WTC11 (cell line): ENCODE measurements at regions not wholly inside any gene's neighbourhood (a gene's known extent, or its start where the extent isn't known, plus 50 kb on each side); places are given as distances from the start of the nearest gene placed in this dataset.

Experiments
- ATF1 ChIP-seq: sonication (generic); formaldehyde crosslinking; IDR thresholded peaks from 2 replicates; pipeline ENCODE4 v1.8.1; 2023; ENCODE audit warnings: mild to moderate bottlenecking, moderate library complexity, missing genetic modification reagents
- EMX1 ChIP-seq: fragments of 250-450 bp; sonication (Bioruptor Pico); IDR thresholded peaks from 2 replicates; pipeline ENCODE4 v1.8.0; 2021; ENCODE audit warnings: mild to moderate bottlenecking
- NFYB ChIP-seq: sonication (generic); formaldehyde crosslinking; conservative IDR thresholded peaks from 2 replicates; pipeline ENCODE4 v1.8.0; 2022; ENCODE audit warnings: low read depth, missing genetic modification reagents
- NR2C2 ChIP-seq: sonication (generic); formaldehyde crosslinking; IDR thresholded peaks from 2 replicates; pipeline ENCODE4 v1.8.0; 2022; ENCODE audit warnings: mild to moderate bottlenecking, missing genetic modification reagents
- TF ChIP-seq, protein P1 (sequence below): fragments of 200-600 bp; IDR thresholded peaks from 2 replicates; pipeline ENCODE4 v1.8.0; 2022; ENCODE audit warnings: antibody characterized with exemption
- TF ChIP-seq, protein P2 (sequence below): sonication (generic); formaldehyde crosslinking; IDR thresholded peaks from 2 replicates; pipeline ENCODE4 v1.8.0; 2022; ENCODE audit warnings: mild to moderate bottlenecking, missing genetic modification reagents
- TF ChIP-seq, protein P3 (sequence below): sonication (generic); formaldehyde crosslinking; IDR thresholded peaks from 2 replicates; pipeline ENCODE4 v1.8.1; 2023; ENCODE audit warnings: mild to moderate bottlenecking, missing genetic modification reagents, moderate library complexity
- TF ChIP-seq, protein P4 (sequence below): sonication (generic); formaldehyde crosslinking; IDR thresholded peaks from 2 replicates; pipeline ENCODE4 v1.8.0; 2022; ENCODE audit warnings: mild to moderate bottlenecking, missing genetic modification reagents
- TF ChIP-seq, protein P5 (sequence below): sonication (generic); formaldehyde crosslinking; IDR thresholded peaks from 2 replicates; pipeline ENCODE4 v1.8.1; 2022; ENCODE audit warnings: low read depth, missing genetic modification reagents, borderline replicate concordance
- TF ChIP-seq, protein P6 (sequence below): sonication (generic); formaldehyde crosslinking; IDR thresholded peaks from 2 replicates; pipeline ENCODE4 v1.8.1; 2022; ENCODE audit warnings: missing genetic modification reagents, borderline replicate concordance
- TF ChIP-seq, protein P7 (sequence below): sonication (generic); formaldehyde crosslinking; IDR thresholded peaks from 2 replicates; pipeline ENCODE4 v1.8.1; 2023; ENCODE audit warnings: mild to moderate bottlenecking, missing genetic modification reagents, moderate library complexity

DNA sequence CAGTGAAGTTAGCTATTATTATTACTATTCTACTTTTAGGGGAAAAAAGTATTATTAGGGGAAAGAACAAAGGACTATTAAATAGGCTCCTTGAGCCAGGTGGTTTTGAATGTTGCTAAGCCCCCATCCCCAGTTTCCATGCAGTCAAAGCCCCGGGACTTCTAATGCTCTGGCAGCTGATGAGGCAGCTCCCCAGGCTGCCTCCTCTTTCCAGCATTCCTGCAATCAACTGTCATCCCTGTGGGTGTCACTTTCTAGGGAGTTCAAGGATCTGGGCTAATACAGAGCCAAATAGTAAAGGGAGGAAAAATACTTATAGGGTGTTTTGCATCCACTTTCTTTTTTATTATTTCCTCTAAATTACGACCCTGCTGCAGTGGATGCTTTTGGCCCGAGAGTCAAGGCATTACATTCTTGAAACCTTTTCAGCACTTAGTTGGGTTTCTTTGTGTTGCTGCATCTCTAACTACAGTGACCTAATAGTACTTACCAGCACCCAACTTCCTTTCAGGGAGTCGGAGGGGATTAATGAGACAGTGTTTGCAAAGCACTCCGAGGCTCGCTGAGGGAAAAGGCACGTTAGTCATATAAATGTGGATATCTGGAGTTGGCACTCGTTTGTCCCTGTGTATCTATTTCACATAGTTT lies 303.9 kb upstream of the MAP3K7 start:
- TF ChIP-seq, protein P1, sequence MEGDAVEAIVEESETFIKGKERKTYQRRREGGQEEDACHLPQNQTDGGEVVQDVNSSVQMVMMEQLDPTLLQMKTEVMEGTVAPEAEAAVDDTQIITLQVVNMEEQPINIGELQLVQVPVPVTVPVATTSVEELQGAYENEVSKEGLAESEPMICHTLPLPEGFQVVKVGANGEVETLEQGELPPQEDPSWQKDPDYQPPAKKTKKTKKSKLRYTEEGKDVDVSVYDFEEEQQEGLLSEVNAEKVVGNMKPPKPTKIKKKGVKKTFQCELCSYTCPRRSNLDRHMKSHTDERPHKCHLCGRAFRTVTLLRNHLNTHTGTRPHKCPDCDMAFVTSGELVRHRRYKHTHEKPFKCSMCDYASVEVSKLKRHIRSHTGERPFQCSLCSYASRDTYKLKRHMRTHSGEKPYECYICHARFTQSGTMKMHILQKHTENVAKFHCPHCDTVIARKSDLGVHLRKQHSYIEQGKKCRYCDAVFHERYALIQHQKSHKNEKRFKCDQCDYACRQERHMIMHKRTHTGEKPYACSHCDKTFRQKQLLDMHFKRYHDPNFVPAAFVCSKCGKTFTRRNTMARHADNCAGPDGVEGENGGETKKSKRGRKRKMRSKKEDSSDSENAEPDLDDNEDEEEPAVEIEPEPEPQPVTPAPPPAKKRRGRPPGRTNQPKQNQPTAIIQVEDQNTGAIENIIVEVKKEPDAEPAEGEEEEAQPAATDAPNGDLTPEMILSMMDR, result no peak
- TF ChIP-seq ATF1 (CRISPR knock-in tag) (no peak), NR2C2 (CRISPR knock-in tag) (no peak), EMX1 (CRISPR knock-in tag) (no peak), NFYB (CRISPR knock-in tag) (no peak)
- TF ChIP-seq, protein P2, sequence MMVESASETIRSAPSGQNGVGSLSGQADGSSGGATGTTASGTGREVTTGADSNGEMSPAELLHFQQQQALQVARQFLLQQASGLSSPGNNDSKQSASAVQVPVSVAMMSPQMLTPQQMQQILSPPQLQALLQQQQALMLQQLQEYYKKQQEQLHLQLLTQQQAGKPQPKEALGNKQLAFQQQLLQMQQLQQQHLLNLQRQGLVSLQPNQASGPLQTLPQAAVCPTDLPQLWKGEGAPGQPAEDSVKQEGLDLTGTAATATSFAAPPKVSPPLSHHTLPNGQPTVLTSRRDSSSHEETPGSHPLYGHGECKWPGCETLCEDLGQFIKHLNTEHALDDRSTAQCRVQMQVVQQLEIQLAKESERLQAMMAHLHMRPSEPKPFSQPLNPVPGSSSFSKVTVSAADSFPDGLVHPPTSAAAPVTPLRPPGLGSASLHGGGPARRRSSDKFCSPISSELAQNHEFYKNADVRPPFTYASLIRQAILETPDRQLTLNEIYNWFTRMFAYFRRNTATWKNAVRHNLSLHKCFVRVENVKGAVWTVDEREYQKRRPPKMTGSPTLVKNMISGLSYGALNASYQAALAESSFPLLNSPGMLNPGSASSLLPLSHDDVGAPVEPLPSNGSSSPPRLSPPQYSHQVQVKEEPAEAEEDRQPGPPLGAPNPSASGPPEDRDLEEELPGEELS (CRISPR knock-in tag), result no peak
- TF ChIP-seq, protein P3, sequence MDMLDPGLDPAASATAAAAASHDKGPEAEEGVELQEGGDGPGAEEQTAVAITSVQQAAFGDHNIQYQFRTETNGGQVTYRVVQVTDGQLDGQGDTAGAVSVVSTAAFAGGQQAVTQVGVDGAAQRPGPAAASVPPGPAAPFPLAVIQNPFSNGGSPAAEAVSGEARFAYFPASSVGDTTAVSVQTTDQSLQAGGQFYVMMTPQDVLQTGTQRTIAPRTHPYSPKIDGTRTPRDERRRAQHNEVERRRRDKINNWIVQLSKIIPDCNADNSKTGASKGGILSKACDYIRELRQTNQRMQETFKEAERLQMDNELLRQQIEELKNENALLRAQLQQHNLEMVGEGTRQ (CRISPR knock-in tag), result no peak
- TF ChIP-seq, protein P4, sequence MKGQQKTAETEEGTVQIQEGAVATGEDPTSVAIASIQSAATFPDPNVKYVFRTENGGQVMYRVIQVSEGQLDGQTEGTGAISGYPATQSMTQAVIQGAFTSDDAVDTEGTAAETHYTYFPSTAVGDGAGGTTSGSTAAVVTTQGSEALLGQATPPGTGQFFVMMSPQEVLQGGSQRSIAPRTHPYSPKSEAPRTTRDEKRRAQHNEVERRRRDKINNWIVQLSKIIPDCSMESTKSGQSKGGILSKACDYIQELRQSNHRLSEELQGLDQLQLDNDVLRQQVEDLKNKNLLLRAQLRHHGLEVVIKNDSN (CRISPR knock-in tag), result no peak
- TF ChIP-seq, protein P5, sequence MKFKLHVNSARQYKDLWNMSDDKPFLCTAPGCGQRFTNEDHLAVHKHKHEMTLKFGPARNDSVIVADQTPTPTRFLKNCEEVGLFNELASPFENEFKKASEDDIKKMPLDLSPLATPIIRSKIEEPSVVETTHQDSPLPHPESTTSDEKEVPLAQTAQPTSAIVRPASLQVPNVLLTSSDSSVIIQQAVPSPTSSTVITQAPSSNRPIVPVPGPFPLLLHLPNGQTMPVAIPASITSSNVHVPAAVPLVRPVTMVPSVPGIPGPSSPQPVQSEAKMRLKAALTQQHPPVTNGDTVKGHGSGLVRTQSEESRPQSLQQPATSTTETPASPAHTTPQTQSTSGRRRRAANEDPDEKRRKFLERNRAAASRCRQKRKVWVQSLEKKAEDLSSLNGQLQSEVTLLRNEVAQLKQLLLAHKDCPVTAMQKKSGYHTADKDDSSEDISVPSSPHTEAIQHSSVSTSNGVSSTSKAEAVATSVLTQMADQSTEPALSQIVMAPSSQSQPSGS (CRISPR knock-in tag), result no peak
- TF ChIP-seq, protein P6, sequence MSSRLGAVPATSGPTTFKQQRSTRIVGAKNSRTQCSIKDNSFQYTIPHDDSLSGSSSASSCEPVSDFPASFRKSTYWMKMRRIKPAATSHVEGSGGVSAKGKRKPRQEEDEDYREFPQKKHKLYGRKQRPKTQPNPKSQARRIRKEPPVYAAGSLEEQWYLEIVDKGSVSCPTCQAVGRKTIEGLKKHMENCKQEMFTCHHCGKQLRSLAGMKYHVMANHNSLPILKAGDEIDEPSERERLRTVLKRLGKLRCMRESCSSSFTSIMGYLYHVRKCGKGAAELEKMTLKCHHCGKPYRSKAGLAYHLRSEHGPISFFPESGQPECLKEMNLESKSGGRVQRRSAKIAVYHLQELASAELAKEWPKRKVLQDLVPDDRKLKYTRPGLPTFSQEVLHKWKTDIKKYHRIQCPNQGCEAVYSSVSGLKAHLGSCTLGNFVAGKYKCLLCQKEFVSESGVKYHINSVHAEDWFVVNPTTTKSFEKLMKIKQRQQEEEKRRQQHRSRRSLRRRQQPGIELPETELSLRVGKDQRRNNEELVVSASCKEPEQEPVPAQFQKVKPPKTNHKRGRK (CRISPR knock-in tag), result no peak
- TF ChIP-seq, protein P7, sequence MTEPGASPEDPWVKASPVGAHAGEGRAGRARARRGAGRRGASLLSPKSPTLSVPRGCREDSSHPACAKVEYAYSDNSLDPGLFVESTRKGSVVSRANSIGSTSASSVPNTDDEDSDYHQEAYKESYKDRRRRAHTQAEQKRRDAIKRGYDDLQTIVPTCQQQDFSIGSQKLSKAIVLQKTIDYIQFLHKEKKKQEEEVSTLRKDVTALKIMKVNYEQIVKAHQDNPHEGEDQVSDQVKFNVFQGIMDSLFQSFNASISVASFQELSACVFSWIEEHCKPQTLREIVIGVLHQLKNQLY (CRISPR knock-in tag), result no peak
